ENCODE measurements at regions not wholly inside any gene's neighbourhood (a gene's known extent, or its start where the extent isn't known, plus 50 kb on each side); places are given as distances from the start of the nearest gene placed in this dataset.

DNA sequence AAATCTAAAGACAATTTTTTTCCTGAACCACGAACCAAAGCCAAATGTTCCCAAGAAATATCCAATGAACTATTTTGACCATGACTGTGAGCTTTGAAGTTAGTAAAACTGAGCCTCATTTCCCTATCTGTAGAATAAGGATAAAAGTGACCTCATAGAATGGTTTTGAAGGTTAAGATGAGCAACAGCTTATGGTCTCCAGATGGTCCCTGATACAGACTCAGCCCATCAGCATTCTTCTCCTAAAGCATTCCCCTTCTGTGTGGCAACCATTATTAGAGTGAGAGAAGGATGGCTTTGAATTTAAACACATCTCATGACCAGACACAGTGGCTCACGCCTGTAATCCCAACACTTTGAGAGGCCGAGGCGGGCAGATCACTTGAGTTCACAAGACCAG, 70.1 kb downstream of the COPRS start:
- TF ChIP-seq, protein P1, sequence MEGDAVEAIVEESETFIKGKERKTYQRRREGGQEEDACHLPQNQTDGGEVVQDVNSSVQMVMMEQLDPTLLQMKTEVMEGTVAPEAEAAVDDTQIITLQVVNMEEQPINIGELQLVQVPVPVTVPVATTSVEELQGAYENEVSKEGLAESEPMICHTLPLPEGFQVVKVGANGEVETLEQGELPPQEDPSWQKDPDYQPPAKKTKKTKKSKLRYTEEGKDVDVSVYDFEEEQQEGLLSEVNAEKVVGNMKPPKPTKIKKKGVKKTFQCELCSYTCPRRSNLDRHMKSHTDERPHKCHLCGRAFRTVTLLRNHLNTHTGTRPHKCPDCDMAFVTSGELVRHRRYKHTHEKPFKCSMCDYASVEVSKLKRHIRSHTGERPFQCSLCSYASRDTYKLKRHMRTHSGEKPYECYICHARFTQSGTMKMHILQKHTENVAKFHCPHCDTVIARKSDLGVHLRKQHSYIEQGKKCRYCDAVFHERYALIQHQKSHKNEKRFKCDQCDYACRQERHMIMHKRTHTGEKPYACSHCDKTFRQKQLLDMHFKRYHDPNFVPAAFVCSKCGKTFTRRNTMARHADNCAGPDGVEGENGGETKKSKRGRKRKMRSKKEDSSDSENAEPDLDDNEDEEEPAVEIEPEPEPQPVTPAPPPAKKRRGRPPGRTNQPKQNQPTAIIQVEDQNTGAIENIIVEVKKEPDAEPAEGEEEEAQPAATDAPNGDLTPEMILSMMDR (IDR thresholded peaks at IDR 0.05) = no peak
- no peak for TF ChIP-seq EP300 (IDR thresholded peaks at IDR 0.05)
- no peak for TF ChIP-seq POLR2A (IDR thresholded peaks at IDR 0.05)
- TF ChIP-seq POLR2AphosphoS5 (IDR thresholded peaks at IDR 0.05) = no peak

Data from stomach (tissue), 4 donors.